HK-2 (cell line): ENCODE measurements at regions not wholly inside any gene's neighbourhood (a gene's known extent, or its start where the extent isn't known, plus 50 kb on each side); places are given as distances from the start of the nearest gene placed in this dataset.

ENCODE experiments used
- DNase-seq: peaks from one replicate; pipeline ENCODE4 v3.0.0-alpha.2; 2018; ENCODE audit not compliant: unreplicated experiment

GRCh38 chr2:6353669-6354068 is 512.0 kb downstream of the CMPK2 start:
- no peak for DNase-seq

- DNase-seq = no peak
These were observed 511.2 kb downstream of the CMPK2 start for GRCh38 chr2:6354546-6354945.

GRCh38 chr2:6355886-6356761 is 509.6 kb downstream of the CMPK2 start:
- no peak for DNase-seq

- DNase-seq = no peak
These were observed 507.2 kb downstream of the CMPK2 start for GRCh38 chr2:6358546-6358945.

- no peak for DNase-seq
These were observed 506.7 kb downstream of the CMPK2 start for GRCh38 chr2:6358985-6359384.

- no peak for DNase-seq
These were observed 505.7 kb downstream of the CMPK2 start for GRCh38 chr2:6359964-6360363.

GRCh38 chr2:6362671-6363450 is 502.8 kb downstream of the CMPK2 start:
- DNase-seq = no peak

GRCh38 chr2:6368281-6368680 is 497.4 kb downstream of the CMPK2 start:
- no peak for DNase-seq

- DNase-seq = no peak
These were observed 496.4 kb downstream of the CMPK2 start for GRCh38 chr2:6369266-6369665.

GRCh38 chr2:6370753-6371551 is 494.8 kb downstream of the CMPK2 start:
- DNase-seq = no peak

GRCh38 chr2:6372317-6372901 is 493.3 kb downstream of the CMPK2 start:
- DNase-seq = peak; percentile 39

GRCh38 chr2:6381326-6381725 is 484.4 kb downstream of the CMPK2 start:
- DNase-seq = no peak

- DNase-seq = no peak
These were observed 481.4 kb downstream of the CMPK2 start for GRCh38 chr2:6384341-6384740.

- DNase-seq = no peak
These were observed 473.4 kb downstream of the CMPK2 start for GRCh38 chr2:6392354-6392753.

- DNase-seq = no peak
These were observed 472.7 kb downstream of the CMPK2 start for GRCh38 chr2:6392966-6393365.

GRCh38 chr2:6393819-6394218 is 471.9 kb downstream of the CMPK2 start:
- no peak for DNase-seq

- DNase-seq = no peak
These were observed 471.4 kb downstream of the CMPK2 start for GRCh38 chr2:6394276-6394675.

- DNase-seq = no peak
These were observed 467.3 kb downstream of the CMPK2 start for GRCh38 chr2:6398421-6398820.

GRCh38 chr2:6401301-6401700 is 464.4 kb downstream of the CMPK2 start:
- DNase-seq = no peak

GRCh38 chr2:6408057-6408456 is 457.6 kb downstream of the CMPK2 start:
- no peak for DNase-seq

- DNase-seq = no peak
These were observed 455.4 kb downstream of the CMPK2 start for GRCh38 chr2:6410313-6410712.
